HEK293 (cell line): ENCODE measurements at regions not wholly inside any gene's neighbourhood (a gene's known extent, or its start where the extent isn't known, plus 50 kb on each side); places are given as distances from the start of the nearest gene placed in this dataset.

Experiments
- SETDB1 ChIP-seq: IDR thresholded peaks from one replicate; pipeline ENCODE4 v1.6.1; 2017; ENCODE audit warnings: mild to moderate bottlenecking, low read length, moderate library complexity, mixed read lengths; ENCODE audit not compliant: insufficient read length
- SP2 ChIP-seq: fragments of 450-650 bp; formaldehyde crosslinking; IDR thresholded peaks from 2 replicates; pipeline ENCODE4 v1.5.1; 2016; ENCODE audit warnings: missing biosample characterization, missing genetic modification characterization
- ZNF146 ChIP-seq: fragments of 450-650 bp; formaldehyde crosslinking; IDR thresholded peaks from 2 replicates; pipeline ENCODE4 v1.5.1; 2016; ENCODE audit warnings: missing biosample characterization, missing genetic modification characterization
- ZNF391 ChIP-seq: fragments of 450-650 bp; formaldehyde crosslinking; IDR thresholded peaks from 2 replicates; pipeline ENCODE4 v1.5.1; 2016; ENCODE audit warnings: low read depth, missing biosample characterization, missing genetic modification characterization, borderline replicate concordance
- ZNF776 ChIP-seq: fragments of 450-650 bp; formaldehyde crosslinking; IDR thresholded peaks from 2 replicates; pipeline ENCODE4 v1.5.0; 2017; ENCODE audit warnings: missing biosample characterization, missing genetic modification characterization, borderline replicate concordance
- TF ChIP-seq, protein P1 (sequence below): fragments of 450-650 bp; formaldehyde crosslinking; IDR thresholded peaks from 2 replicates; pipeline ENCODE4 v1.5.1; 2016; ENCODE audit warnings: missing biosample characterization, missing genetic modification characterization
- TF ChIP-seq, protein P2 (sequence below): fragments of 450-650 bp; formaldehyde crosslinking; IDR thresholded peaks from 2 replicates; pipeline ENCODE4 v1.5.1; 2017; ENCODE audit warnings: missing biosample characterization, mild to moderate bottlenecking, missing genetic modification characterization, moderate library complexity
- TF ChIP-seq, protein P3 (sequence below): sonication (generic); formaldehyde crosslinking; IDR thresholded peaks from 2 replicates; pipeline ENCODE4 v1.8.1; 2022; ENCODE audit warnings: mild to moderate bottlenecking, moderate library complexity, missing genetic modification reagents
- TF ChIP-seq, protein P4 (sequence below): fragments of 450-650 bp; formaldehyde crosslinking; IDR thresholded peaks from 2 replicates; pipeline ENCODE4 v1.5.1; 2016; ENCODE audit warnings: missing biosample characterization, missing genetic modification characterization, borderline replicate concordance

DNA sequence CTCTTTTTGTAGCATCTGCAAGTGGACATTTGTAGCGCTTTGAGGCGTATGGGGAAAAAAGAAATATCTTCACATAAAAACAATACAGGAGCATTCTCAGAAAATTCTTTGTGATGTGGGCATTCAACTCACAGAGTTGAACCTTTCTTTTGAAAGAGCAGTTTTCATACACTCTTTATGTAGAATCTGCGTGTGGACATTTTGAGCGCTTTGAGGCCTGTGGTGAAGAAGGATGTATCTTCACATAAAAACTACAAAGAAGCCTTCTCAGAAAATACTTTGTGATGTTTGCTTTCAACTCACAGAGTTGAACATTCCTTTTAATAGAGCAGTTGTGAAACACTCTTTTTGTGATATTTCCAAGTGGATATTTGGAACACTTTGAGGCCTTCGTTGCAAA, 598.4 kb upstream of the ZNF337 start:
- TF ChIP-seq, protein P1, sequence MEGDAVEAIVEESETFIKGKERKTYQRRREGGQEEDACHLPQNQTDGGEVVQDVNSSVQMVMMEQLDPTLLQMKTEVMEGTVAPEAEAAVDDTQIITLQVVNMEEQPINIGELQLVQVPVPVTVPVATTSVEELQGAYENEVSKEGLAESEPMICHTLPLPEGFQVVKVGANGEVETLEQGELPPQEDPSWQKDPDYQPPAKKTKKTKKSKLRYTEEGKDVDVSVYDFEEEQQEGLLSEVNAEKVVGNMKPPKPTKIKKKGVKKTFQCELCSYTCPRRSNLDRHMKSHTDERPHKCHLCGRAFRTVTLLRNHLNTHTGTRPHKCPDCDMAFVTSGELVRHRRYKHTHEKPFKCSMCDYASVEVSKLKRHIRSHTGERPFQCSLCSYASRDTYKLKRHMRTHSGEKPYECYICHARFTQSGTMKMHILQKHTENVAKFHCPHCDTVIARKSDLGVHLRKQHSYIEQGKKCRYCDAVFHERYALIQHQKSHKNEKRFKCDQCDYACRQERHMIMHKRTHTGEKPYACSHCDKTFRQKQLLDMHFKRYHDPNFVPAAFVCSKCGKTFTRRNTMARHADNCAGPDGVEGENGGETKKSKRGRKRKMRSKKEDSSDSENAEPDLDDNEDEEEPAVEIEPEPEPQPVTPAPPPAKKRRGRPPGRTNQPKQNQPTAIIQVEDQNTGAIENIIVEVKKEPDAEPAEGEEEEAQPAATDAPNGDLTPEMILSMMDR (tag by site-specific recombination), result no peak
- TF ChIP-seq ZNF776 (tag by site-specific recombination) (no peak), ZNF146 (tag by site-specific recombination) (no peak), SP2 (tag by site-specific recombination) (no peak), SETDB1 (no peak), ZNF391 (tag by site-specific recombination) (no peak)
- TF ChIP-seq, protein P2, sequence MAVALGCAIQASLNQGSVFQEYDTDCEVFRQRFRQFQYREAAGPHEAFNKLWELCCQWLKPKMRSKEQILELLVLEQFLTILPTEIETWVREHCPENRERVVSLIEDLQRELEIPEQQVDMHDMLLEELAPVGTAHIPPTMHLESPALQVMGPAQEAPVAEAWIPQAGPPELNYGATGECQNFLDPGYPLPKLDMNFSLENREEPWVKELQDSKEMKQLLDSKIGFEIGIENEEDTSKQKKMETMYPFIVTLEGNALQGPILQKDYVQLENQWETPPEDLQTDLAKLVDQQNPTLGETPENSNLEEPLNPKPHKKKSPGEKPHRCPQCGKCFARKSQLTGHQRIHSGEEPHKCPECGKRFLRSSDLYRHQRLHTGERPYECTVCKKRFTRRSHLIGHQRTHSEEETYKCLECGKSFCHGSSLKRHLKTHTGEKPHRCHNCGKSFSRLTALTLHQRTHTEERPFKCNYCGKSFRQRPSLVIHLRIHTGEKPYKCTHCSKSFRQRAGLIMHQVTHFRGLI, result no peak
- TF ChIP-seq, protein P3, sequence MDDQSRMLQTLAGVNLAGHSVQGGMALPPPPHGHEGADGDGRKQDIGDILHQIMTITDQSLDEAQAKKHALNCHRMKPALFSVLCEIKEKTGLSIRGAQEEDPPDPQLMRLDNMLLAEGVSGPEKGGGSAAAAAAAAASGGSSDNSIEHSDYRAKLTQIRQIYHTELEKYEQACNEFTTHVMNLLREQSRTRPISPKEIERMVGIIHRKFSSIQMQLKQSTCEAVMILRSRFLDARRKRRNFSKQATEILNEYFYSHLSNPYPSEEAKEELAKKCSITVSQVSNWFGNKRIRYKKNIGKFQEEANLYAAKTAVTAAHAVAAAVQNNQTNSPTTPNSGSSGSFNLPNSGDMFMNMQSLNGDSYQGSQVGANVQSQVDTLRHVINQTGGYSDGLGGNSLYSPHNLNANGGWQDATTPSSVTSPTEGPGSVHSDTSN (CRISPR knock-in tag), result no peak
- TF ChIP-seq, protein P4, sequence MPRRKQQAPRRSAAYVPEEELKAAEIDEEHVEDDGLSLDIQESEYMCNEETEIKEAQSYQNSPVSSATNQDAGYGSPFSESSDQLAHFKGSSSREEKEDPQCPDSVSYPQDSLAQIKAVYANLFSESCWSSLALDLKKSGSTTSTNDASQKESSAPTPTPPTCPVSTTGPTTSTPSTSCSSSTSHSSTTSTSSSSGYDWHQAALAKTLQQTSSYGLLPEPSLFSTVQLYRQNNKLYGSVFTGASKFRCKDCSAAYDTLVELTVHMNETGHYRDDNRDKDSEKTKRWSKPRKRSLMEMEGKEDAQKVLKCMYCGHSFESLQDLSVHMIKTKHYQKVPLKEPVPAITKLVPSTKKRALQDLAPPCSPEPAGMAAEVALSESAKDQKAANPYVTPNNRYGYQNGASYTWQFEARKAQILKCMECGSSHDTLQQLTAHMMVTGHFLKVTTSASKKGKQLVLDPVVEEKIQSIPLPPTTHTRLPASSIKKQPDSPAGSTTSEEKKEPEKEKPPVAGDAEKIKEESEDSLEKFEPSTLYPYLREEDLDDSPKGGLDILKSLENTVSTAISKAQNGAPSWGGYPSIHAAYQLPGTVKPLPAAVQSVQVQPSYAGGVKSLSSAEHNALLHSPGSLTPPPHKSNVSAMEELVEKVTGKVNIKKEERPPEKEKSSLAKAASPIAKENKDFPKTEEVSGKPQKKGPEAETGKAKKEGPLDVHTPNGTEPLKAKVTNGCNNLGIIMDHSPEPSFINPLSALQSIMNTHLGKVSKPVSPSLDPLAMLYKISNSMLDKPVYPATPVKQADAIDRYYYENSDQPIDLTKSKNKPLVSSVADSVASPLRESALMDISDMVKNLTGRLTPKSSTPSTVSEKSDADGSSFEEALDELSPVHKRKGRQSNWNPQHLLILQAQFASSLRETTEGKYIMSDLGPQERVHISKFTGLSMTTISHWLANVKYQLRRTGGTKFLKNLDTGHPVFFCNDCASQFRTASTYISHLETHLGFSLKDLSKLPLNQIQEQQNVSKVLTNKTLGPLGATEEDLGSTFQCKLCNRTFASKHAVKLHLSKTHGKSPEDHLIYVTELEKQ (tag by site-specific recombination), result no peak
